CD4-positive, CD25-positive, alpha-beta regulatory T cell (primary cell): ENCODE measurements at regions not wholly inside any gene's neighbourhood (a gene's known extent, or its start where the extent isn't known, plus 50 kb on each side); places are given as distances from the start of the nearest gene placed in this dataset.
A peak's percentile ranks its signal among the peaks of the same experiment; 100 is the strongest.

Experiments used
- ATAC-seq, 2 donors: fragments of 150-1000 bp; cut with Tn5 transposase; one replicate each; pipeline ENCODE4 v1.10.0; 2021; ENCODE audit warnings: low read depth in 2 of 2, moderate number of reproducible peaks in 2 of 2, moderate library complexity in 1 of 2
- DNase-seq, 3 donors: peaks; one replicate each; pipeline versions ENCODE4 v3.0.0 to v3.0.0-alpha.2; 2012 to 2022; ENCODE audit warnings: mixed read lengths in 1 of 3
- H3K27ac ChIP-seq: one replicate; pipeline ENCODE4 v1.7.0; 2013; ENCODE audit warnings: mild to moderate bottlenecking, low read length; ENCODE audit not compliant: insufficient read depth, poor library complexity, severe bottlenecking
- H3K27me3 ChIP-seq: one replicate; pipeline ENCODE4 v1.7.0; 2013; ENCODE audit warnings: low read length; ENCODE audit not compliant: control insufficient read depth, insufficient read depth
- H3K36me3 ChIP-seq: one replicate; pipeline ENCODE4 v1.7.0; 2013; ENCODE audit warnings: mild to moderate bottlenecking, low read length, moderate library complexity; ENCODE audit not compliant: control insufficient read depth, insufficient read depth
- H3K4me1 ChIP-seq: 2 replicates; pipeline ENCODE4 v1.7.0; 2013; ENCODE audit warnings: mild to moderate bottlenecking, low read length; ENCODE audit not compliant: insufficient read depth, control insufficient read depth, poor library complexity, severe bottlenecking
- H3K4me3 ChIP-seq: one replicate; pipeline ENCODE4 v1.7.0; 2013; ENCODE audit warnings: low read depth, mild to moderate bottlenecking, low read length, moderate library complexity
- H3K9me3 ChIP-seq, 2 experiments: 1 replicate in 1 of 2; 2 replicates in 1 of 2; pipeline ENCODE4 v1.7.0; 2013; ENCODE audit warnings: low read length in 2 of 2, mild to moderate bottlenecking in 1 of 2, moderate library complexity in 1 of 2; ENCODE audit not compliant: control insufficient read depth in 2 of 2
- H3K27ac Mint-ChIP-seq, 3 donors: one replicate each; pipeline ENCODE4 v1.8.0; 2020 to 2022; ENCODE audit warnings: mild to moderate bottlenecking in 3 of 3, mixed read lengths in 3 of 3, moderate library complexity in 2 of 3
- H3K27me3 Mint-ChIP-seq: one replicate; pipeline ENCODE4 v1.8.0; 2022; ENCODE audit warnings: mild to moderate bottlenecking, mixed read lengths
- H3K36me3 Mint-ChIP-seq: one replicate; pipeline ENCODE4 v1.8.0; 2020; ENCODE audit warnings: mixed read lengths
- H3K4me1 Mint-ChIP-seq, 4 donors: one replicate each; pipeline ENCODE4 v1.8.0; 2020 to 2022; ENCODE audit warnings: mixed read lengths in 4 of 4, mild to moderate bottlenecking in 1 of 4
- H3K4me3 Mint-ChIP-seq, 4 donors: one replicate each; pipeline ENCODE4 v1.8.0; 2020 to 2022; ENCODE audit warnings: mild to moderate bottlenecking in 4 of 4, mixed read lengths in 4 of 4, moderate library complexity in 3 of 4
- H3K9me3 Mint-ChIP-seq, 7 donors: one replicate each; pipeline ENCODE4 v1.8.0; 2020 to 2022; ENCODE audit warnings: mixed read lengths in 7 of 7, mild to moderate bottlenecking in 3 of 7, moderate library complexity in 2 of 7

DNA sequence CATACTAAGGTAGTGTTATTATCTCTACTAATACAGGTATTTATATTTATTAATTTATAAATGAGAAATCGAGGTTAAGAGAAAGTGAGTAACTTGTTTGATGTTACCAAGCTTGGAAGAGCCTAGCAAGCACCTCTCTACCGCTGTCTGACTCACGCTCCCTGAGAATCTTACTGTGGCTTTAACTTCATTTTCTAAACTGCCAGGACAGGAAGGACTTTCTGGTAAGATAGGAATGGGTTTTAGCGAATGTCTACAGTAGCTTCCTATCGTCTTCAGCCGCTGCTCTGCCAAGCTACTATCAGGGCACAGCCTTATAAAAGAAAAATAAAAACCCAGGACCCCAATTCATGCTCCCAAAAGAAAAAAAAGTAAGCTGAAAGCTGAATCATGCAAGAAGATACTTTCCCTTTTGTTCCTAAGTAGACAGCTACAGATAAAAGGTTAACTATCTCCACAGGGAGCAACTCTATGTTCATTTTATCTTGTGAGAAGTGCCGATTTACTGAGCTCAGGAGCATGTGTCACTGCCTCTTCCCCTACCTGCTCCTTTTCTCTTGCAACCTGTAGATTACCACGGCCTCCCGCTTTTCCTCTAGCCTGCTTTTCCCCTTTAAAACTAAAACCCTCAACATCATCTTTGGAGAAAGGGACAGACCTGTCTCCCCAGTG, 60.2 kb downstream of the THNSL1 start:
- DNase-seq = no peak
- Mint-ChIP-seq H3K36me3 (no peaks in the 10 kb centered on the region), H3K4me3 (no peak overlapping the region), H3K4me1 (peaks cover 0 to 4% (median 0%) of the 10 kb centered on the region in 4 donors), H3K27ac (no peak overlapping the region), H3K27me3 (peaks cover 26% of the 10 kb centered on the region), H3K9me3 (no peaks in the 10 kb centered on the region)
- ATAC-seq = no peak
- Histone ChIP-seq H3K4me1 (no peaks in the 10 kb centered on the region), H3K4me3 (no peak overlapping the region), H3K27me3 (peaks cover 2% of the 10 kb centered on the region), H3K27ac (no peak overlapping the region), H3K36me3 (no peaks in the 10 kb centered on the region), H3K9me3 (no peaks in the 10 kb centered on the region)

DNA sequence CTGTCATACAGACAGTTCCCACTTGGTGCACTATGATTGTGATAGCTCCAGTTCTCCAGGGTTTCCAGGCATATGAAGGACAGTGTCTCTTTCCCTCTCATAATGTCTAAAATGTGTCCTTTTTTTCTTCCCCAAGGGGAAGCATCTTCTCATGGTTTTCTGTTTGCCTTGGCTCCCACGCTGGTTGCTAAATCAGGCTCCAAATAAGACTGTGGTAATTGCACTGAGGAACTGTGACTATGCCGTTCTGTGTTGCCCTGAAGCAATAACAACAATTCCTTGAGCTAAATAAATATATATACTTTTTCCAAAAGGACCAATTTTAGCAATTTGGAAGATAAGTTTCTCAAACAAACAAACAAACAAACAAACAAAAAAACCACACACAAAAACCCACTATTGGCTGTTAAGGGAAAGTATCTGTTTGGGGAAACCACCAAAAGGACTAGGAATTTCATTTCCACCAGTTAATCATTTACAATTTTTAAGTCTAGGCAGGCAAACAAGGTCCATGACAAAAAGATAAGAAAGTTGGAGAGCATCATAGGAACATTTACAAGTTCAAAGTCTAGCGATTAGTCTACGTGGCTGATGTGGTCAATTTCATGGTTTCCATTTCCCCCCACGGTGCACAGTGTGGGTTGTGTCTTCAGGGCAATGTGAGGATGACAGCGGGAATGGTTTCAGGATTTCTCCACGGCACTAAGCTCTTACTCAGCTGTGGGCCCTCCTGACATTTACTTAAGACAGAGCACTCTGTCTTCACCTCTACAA, 62.4 kb downstream of the THNSL1 start:
- ATAC-seq = no peak
- H3K27me3 ChIP-seq = no peaks in the 10 kb centered on the region

DNA sequence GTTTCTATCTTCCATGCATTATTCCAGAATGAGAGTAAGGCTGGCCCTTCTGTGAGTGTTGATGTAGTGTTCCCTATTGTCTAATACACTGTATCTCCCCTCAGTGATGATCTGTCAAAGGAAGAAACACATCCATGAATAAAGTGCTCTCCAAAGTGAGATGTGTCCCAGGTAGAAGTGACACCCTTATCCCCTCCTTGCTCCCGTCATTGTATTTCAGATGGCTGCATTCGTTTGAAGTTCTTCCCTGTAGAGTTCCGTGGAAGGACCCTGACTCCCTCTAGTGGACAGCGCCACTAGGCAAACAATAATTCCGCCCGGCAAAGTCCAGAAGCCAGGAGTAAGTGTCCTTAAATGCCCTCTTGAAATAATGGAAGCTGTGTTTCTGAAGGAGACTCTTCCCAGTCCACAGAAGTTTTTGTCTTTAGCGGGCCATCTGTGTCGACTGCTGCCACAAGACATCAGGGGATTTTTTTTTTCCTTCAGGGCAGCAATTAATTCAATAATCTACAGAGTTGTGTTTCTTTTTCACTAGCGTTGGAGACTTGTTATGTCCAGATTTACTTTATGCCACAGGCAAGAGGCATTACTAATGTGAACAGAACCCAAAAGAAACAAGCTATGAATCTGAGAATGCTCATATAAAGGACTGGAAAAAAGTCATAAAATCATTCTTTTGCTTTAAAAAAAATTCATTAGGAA, 64.6 kb downstream of the THNSL1 start:
- Histone ChIP-seq H3K9me3 (no peaks in the 10 kb centered on the region), H3K4me3 (no peak overlapping the region), H3K36me3 (no peaks in the 10 kb centered on the region), H3K27ac (no peak overlapping the region), H3K4me1 (no peaks in the 10 kb centered on the region), H3K27me3 (no peaks in the 10 kb centered on the region)
- Mint-ChIP-seq H3K4me3 (no peak overlapping the region), H3K27me3 (peaks cover 20% of the 10 kb centered on the region), H3K36me3 (no peaks in the 10 kb centered on the region), H3K9me3 (no peaks in the 10 kb centered on the region), H3K27ac (no peak overlapping the region), H3K4me1 (peaks cover 0 to 4% (median 0%) of the 10 kb centered on the region in 4 donors)
- ATAC-seq = peak; percentile 43 to 59
- peak; percentile 15 to 57 (median 30) for DNase-seq

More for the DNA sequence above, 62.4 kb downstream of the THNSL1 start:
- H3K4me3 ChIP-seq = no peak overlapping the region
- no peaks in the 10 kb centered on the region for H3K4me1 ChIP-seq
- Mint-ChIP-seq H3K36me3 (no peaks in the 10 kb centered on the region), H3K27me3 (peaks cover 22% of the 10 kb centered on the region), H3K9me3 (no peaks in the 10 kb centered on the region), H3K4me3 (no peak overlapping the region), H3K4me1 (peaks cover 0 to 4% (median 0%) of the 10 kb centered on the region in 4 donors), H3K27ac (no peak overlapping the region)
- H3K9me3 ChIP-seq = no peaks in the 10 kb centered on the region
- no peak overlapping the region for H3K27ac ChIP-seq
- no peak for DNase-seq
- no peaks in the 10 kb centered on the region for H3K36me3 ChIP-seq

DNA sequence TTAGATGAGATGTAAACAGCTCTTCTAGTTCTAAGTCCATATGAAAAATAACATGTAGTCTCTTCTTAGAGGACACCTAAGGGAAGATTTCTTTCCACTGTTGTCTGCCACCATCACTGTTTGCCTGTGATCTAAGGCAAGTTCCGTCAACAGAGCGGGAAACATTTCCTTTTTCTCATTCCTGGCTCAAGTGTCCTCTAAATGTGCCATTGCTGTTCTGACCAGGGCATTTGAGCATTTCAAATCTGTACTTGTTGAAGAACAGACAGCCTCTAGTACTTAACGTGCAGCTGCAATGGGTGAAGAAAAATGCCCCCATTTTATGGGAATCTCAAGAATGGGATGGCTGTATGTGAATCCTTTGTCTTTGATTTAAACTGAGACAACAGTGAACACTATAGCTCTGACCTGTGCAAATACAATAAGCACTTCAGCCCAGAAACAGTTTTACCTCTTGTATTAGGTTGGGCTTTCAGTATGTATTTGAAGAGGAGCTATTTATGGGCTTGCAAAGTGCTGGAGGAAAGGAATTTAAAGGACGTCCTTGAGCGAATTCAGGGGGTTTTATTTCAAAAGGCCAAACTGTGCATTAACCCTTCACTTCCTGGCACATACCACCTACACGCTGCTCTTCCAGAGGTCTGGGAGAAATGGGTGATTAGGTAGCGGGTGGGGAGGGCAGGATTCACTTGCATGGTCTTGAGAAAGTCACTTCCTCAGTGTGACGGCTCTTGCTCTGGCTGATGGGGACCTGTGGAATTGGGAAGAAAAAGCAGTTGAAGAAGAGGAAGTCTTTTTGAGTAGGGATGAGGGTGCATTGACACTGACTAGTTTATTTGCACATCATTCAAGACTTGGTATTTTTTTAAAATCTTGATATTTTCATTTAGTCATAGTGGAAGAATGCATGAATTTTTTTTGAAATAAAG, 66.1 kb downstream of the THNSL1 start:
- DNase-seq = no peak
- Mint-ChIP-seq H3K4me3 (no peak overlapping the region), H3K27ac (no peak overlapping the region)

DNA sequence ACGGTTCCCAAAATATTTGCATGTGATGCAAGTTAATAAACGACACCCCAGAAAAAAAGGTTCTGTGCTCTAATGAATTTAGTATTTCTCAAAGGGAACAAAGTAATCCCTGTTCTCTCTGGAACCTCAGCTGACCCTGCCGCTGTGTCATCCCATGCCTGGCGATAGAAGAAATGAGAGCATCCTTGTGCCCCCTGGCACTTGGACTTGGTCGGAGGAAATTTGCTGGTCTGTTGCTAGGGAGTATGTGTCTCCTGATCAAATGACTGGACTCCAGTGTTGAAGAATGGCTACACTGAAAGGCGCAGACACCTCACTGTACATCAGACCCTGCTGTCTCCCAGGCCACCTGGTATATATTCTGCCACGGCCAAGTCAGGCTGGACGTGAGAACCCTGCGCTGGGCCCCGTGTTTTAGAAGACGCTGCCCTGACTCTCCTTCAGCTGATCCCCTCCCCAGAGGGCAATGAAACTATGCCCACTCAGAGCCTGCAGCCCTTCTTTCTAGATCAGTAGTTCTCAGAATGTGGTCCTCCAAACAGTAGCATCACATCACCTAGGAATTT, 67.2 kb downstream of the THNSL1 start:
- Mint-ChIP-seq H3K9me3 (peaks cover 0 to 3% (median 0%) of the 10 kb centered on the region in 7 donors), H3K4me1 (peaks cover 0 to 4% (median 0%) of the 10 kb centered on the region in 4 donors), H3K4me3 (no peak overlapping the region), H3K27me3 (peaks cover 16% of the 10 kb centered on the region), H3K36me3 (no peaks in the 10 kb centered on the region), H3K27ac (no peak overlapping the region)
- Histone ChIP-seq H3K4me1 (no peaks in the 10 kb centered on the region), H3K36me3 (no peaks in the 10 kb centered on the region), H3K9me3 (no peaks in the 10 kb centered on the region), H3K4me3 (no peak overlapping the region), H3K27ac (no peak overlapping the region), H3K27me3 (no peaks in the 10 kb centered on the region)
- DNase-seq (no peak), ATAC-seq (no peak)

More for the DNA sequence above, 66.1 kb downstream of the THNSL1 start:
- Histone ChIP-seq H3K27me3 (no peaks in the 10 kb centered on the region), H3K4me3 (no peak overlapping the region), H3K27ac (no peak overlapping the region), H3K4me1 (no peaks in the 10 kb centered on the region), H3K9me3 (no peaks in the 10 kb centered on the region), H3K36me3 (no peaks in the 10 kb centered on the region)
- H3K36me3 Mint-ChIP-seq = no peaks in the 10 kb centered on the region
- H3K4me1 Mint-ChIP-seq = peaks cover 0 to 4% (median 0%) of the 10 kb centered on the region in 4 donors
- peaks cover 19% of the 10 kb centered on the region for H3K27me3 Mint-ChIP-seq
- ATAC-seq = no peak
- H3K9me3 Mint-ChIP-seq = no peaks in the 10 kb centered on the region

DNA sequence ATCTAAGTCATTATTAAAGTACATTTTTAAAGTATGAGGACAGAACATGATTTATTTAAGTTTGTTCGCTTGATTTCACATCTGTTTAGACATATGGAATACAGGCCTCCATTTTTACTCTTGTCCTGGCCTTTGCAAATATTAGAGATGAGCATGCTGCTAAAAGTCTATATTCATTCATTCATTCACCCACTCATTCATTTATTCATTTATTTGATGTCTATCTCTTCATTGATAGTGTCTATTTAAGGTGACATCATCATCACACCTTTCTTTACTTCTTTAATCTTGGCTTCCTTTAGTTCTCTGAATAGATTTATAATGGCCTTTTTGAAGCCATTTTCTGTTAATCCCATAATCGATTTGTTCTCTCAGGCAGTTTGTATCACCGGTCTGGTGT, 68.0 kb downstream of the THNSL1 start:
- ATAC-seq (no peak), DNase-seq (no peak)
- peaks cover 0 to 4% (median 0%) of the 10 kb centered on the region in 7 donors for H3K9me3 Mint-ChIP-seq

DNA sequence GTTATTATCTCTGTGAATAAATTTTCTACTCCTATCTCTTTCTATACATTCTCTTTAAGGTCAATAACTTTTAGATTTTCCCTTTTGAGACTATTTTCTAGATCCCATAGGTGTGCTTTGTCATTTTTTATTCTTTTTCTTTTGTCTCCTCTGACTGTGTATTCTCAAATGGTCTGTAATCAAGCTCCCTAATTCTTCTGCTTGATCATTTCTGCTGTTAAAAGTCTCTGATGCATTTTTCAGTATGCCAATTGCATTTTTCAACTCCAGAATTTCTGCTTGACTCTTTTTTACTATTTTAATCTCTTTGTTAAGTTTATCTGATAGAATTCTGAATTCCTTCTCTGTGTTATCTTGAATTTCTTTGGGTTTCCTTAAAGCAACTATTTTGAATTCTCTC, 78.2 kb downstream of the THNSL1 start:
- Histone ChIP-seq H3K27ac (no peak overlapping the region), H3K9me3 (peaks cover 10 to 21% of the 10 kb centered on the region in 2 experiments), H3K4me3 (no peak overlapping the region), H3K4me1 (no peaks in the 10 kb centered on the region), H3K27me3 (no peaks in the 10 kb centered on the region), H3K36me3 (no peaks in the 10 kb centered on the region)
- Mint-ChIP-seq H3K4me1 (no peaks in the 10 kb centered on the region), H3K4me3 (no peak overlapping the region), H3K27me3 (peaks cover 17% of the 10 kb centered on the region), H3K9me3 (peaks cover 0 to 20% (median 12%) of the 10 kb centered on the region in 7 donors), H3K27ac (no peak overlapping the region), H3K36me3 (no peaks in the 10 kb centered on the region)
- DNase-seq (no peak), ATAC-seq (no peak)

More for the DNA sequence above, 68.0 kb downstream of the THNSL1 start:
- H3K4me3 Mint-ChIP-seq = no peak overlapping the region
- H3K27ac ChIP-seq = no peak overlapping the region
- H3K4me1 Mint-ChIP-seq = peaks cover 0 to 4% (median 0%) of the 10 kb centered on the region in 4 donors
- no peak overlapping the region for H3K4me3 ChIP-seq
- H3K27ac Mint-ChIP-seq = no peak overlapping the region
- no peaks in the 10 kb centered on the region for H3K27me3 ChIP-seq
- no peaks in the 10 kb centered on the region for H3K36me3 Mint-ChIP-seq
- H3K9me3 ChIP-seq = no peaks in the 10 kb centered on the region
- H3K27me3 Mint-ChIP-seq = peaks cover 11% of the 10 kb centered on the region
- H3K4me1 ChIP-seq = no peaks in the 10 kb centered on the region
- H3K36me3 ChIP-seq = no peaks in the 10 kb centered on the region
